Kidney glomerular epithelial cell (primary cell): ENCODE measurements at regions not wholly inside any gene's neighbourhood (a gene's known extent, or its start where the extent isn't known, plus 50 kb on each side); places are given as distances from the start of the nearest gene placed in this dataset.

Experiments used
- DNase-seq: peaks from one replicate; lab custom pipeline; 2025; lab: John Stamatoyannopoulos, UW

DNA sequence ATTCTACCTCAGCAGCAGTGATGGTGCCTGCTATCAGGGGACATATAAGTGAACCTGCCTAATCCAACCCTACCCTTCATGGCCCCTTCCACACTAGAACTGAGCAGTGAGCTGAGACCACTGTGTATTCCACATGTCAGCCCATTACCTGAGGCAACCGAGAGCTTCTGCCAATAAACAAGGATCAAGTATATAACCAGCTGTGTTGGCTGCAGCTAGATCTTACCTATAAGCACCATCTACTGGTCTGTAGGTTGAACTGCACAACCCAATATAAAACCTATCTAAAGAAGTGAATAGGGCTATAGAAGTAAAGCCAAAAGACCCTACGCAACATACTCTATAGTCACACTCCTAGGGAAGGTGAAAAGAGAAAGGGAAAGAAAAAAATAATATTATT is 376.9 kb downstream of the HHIPL2 start:
- DNase-seq: peak; percentile 37

- no peak for DNase-seq
Measured at GRCh38 chr1:222168621-222169020, 379.3 kb downstream of the HHIPL2 start.

DNA sequence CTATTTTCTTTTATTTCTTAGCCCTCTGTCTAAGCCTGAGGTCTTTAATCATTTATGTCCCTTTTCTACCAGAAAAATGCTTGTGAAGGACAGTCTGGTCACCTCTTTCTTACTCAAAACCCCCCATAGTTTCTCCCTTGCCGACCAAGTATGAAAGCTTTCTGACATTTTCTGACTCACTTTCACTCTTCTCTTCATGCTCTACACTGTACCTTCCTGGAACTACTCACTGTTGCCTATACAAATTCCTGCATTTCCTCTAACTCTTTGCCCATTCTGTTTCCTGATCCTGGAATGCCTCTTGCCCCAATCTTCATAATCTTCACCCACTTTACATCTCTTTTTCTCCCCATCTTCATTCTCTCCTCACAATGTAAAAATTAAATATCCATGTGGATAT is 380.0 kb downstream of the HHIPL2 start:
- no peak for DNase-seq

GRCh38 chr1:222167111-222167510 is 380.8 kb downstream of the HHIPL2 start:
- DNase-seq: peak; percentile 50

GRCh38 chr1:222165629-222166028 is 382.3 kb downstream of the HHIPL2 start:
- no peak for DNase-seq

DNA sequence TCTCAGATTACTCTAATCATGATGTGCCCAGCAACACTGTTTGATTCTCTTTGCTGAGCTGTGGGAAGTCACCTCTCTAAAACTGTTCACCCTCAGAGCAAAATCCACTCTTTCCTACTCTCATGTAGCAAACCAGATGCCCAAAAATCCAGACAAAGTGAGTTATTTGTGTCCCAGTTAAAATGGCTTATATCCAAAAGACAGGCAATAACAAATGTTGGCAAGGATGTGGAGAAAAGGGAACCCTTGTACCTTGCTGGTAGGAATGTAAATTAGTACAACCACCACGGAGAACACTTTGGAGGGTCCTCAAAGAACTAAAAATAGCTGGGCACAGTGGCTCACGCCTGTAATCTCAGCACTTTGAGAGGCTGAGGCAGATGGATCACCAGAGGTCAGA is 384.0 kb downstream of the HHIPL2 start:
- DNase-seq: no peak

DNA sequence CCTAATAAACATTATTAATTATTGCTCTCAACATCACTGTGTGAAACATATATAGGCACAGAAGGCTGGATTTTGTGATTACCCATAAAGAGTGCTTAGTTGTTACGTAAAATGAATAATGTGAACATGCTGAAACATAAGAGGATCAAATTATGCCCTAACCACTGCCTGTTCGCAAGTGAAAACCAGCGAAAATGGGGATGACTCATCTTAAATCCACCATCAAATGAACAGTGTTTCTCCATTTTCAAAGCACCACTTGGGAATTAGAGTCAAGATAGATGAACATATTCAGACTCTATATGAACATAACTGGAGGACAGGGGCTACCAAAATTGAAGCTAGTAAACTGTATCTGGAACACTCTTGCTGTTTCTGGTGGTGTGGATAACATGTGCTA is 386.2 kb downstream of the HHIPL2 start:
- DNase-seq: no peak

DNA sequence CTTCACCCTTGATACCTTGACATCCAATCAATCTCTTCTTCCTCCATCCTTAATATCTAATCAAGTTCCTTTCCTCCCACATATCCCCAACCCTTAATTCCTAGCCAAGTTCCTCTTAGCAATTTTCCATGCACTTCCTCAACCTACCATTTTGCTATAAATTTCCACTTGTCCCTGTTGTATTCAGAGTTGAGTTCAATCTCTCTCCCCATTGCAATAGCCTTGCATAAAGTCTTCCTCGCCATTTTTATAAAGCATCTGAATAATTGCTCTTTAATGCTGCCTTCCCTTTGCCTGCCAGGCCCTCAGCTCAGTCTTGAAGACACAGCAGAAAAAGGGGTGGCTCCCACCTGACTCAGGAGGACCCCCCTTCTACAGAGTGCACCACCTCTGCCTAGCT is 390.3 kb downstream of the HHIPL2 start:
- DNase-seq: no peak

GRCh38 chr1:222140206-222140605 is 398.3 kb upstream of the DUSP10 start:
- no peak for DNase-seq

- no peak for DNase-seq
Measured at GRCh38 chr1:222138095-222138494, 396.2 kb upstream of the DUSP10 start.

GRCh38 chr1:222136869-222137268 is 395.0 kb upstream of the DUSP10 start:
- DNase-seq: no peak

DNA sequence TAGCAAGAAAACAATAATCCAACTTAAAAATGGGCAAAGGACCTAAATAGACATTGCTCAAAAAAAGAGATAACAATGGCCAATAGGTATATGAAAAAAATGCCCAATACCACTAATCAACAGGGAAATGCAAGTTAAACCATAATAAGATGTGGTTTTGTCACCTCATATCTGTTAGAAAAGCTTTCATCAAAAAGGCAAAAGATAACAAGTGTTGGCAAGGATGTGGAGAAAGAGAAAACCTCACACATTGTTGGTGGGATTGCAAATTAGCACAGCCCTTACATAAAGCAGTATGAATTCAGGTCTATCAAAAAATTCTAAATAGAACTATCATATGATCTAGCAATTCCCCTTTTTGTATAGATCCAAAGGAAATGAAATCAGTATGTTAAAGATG is 387.2 kb upstream of the DUSP10 start:
- no peak for DNase-seq

- DNase-seq: no peak
Measured at GRCh38 chr1:222127526-222128152, 385.8 kb upstream of the DUSP10 start.

- no peak for DNase-seq
Measured at GRCh38 chr1:222127096-222127495, 385.2 kb upstream of the DUSP10 start.

GRCh38 chr1:222126052-222126451 is 384.2 kb upstream of the DUSP10 start:
- DNase-seq: no peak

GRCh38 chr1:222124602-222125001 is 382.7 kb upstream of the DUSP10 start:
- DNase-seq: no peak

DNA sequence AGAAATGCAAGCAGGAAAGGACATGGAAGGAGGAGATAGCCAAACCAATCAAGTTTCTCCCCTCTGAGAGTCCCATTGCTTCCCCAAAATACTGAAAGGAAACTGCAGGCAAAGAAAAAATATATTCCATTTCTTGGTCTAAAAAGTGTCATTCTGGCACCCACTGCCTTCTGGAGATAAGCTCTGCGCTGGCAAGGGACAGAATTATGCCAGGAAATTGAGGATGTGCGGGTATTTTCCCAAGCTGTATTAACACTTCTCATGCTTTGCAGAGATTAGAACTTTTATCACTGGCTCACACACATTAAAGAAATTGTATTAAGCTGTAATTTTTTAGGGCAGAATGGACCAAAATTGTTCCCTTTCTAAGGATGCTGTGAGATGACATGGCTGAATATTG is 381.2 kb upstream of the DUSP10 start:
- DNase-seq: no peak

DNA sequence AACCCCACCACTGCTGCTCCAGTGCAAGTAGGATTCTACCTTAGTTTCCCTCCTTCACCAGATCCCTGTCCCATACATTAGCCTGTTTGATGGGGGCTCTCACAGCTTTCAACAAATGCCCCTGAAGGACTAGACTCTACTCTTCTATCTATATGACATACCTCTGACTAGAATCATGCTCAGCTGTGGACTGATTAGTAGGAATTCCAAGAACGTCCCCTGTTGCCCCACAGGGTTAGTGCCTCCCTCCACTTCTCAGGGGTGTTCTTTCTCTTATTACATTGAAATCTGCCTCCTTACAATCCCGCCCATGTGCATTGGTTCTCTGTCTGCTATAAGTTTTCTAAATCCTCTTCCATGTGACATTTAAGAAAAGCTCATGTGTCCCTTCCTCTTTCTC is 375.9 kb upstream of the DUSP10 start:
- DNase-seq: no peak

GRCh38 chr1:222114536-222115156 is 372.8 kb upstream of the DUSP10 start:
- DNase-seq: no peak

- no peak for DNase-seq
Measured at GRCh38 chr1:222109836-222110235, 367.9 kb upstream of the DUSP10 start.

DNA sequence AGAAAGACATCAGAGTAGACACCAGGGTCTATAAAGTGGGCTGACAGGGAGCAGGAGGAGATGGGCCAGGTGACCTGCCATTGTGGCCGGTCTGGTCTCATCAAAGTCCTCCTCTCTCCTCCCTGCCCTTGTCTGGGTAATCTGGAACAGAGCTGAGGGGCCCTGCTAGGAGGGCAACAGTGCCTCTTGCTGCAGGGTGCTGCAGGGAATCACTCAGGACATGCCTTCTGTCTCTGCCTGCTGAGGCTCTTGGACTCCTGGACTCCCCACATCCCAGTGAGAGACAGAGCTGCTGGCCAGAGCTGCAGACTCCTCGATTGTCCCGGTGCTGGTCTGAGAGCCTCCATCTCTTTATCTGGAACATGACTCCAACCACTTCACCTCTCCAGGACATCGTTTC is 366.1 kb upstream of the DUSP10 start:
- DNase-seq: no peak

DNA sequence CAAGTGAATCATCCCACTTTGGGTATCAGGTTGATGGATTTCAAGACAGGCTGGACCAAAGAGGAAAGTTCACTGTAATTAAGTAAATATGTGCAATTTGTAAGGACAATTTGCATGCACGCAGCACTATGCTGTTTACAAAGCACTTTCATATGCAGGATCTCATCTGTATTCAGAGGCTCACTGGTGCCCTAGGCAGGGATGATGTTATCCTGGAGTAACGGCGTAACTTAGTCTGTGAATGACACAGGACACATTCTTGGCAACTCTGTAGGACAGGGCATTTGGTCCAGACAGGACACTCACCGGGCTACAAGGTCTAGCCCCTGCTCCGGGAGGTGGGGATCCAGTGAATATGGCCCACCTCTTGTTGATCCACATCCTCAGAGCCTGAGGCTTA is 365.4 kb upstream of the DUSP10 start:
- no peak for DNase-seq

- no peak for DNase-seq
Measured at GRCh38 chr1:222106377-222106776, 364.5 kb upstream of the DUSP10 start.

DNA sequence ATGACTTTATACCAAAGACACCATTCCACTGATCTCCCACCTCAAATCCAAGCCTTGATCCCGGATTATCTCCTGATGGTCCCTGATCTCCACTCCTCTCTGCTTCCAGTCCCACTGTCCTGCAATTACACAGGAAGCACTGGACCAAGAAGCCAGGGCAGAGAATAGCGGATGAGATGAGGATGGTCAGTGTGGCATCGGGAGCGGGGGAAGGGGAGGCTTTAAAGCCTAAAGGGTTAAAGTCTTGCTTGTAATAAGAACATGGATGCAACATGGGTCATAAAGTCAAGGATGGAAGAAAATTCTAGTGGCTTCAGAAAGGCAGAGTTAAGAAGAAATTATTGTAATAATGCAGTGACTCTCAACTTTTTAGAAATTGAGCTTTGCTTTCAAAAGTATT is 364.0 kb upstream of the DUSP10 start:
- no peak for DNase-seq
